GM19455 (cell line): ENCODE measurements at regions not wholly inside any gene's neighbourhood (a gene's known extent, or its start where the extent isn't known, plus 50 kb on each side); places are given as distances from the start of the nearest gene placed in this dataset.

ENCODE experiments used
- ATAC-seq: cut with Tn5 transposase; IDR thresholded peaks from one replicate; pipeline ENCODE4 v1.9.1; 2021; ENCODE audit not compliant: unreplicated experiment

DNA sequence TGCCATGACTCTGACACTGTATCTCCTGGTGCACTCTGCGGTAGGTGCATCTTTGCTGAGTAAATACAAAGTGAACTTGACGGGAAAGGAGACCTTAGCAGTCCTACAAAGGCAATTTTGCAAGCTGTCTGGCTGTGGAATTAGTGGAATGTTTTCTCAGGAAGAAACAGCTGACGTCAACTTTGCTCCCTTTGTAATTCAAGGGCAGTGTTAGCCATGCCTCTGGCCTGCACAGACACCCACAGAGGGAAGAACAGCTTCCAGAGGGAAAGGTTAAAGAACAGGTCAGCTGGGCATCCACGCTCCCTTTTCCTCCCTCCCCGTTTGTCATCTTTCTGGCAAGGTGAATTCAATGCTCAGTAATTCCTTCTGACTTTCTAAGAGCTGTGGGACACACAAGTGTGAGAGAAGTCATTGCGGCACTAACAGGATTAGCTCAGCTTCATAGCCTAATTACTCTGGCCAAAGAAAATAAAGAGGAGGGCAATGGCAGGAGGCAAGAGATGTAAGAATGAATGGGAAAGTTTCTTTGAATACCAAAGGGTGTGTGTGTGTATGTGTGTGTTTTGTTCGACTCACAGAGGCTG lies 476.9 kb upstream of the GOT2 start:
- ATAC-seq, result no peak

DNA sequence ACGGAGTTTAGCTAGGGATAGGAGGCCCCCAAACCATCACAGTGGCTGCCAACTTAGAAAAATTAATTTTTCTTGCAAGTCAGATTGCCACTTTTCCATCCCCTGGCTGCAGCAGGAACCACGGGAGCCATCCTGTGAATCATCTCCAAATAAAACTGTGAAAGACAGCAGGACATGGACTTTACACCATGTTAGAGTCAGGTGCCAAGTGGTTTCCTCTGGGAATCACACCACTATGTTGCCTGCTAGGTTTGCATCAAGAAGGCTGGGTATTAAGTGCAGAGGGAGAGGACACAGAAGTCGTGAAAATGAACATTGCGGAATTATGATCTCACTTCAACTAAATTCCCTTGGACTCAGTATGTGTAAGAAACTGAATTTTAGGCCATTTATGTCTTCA lies 471.3 kb upstream of the GOT2 start:
- no peak for ATAC-seq

DNA sequence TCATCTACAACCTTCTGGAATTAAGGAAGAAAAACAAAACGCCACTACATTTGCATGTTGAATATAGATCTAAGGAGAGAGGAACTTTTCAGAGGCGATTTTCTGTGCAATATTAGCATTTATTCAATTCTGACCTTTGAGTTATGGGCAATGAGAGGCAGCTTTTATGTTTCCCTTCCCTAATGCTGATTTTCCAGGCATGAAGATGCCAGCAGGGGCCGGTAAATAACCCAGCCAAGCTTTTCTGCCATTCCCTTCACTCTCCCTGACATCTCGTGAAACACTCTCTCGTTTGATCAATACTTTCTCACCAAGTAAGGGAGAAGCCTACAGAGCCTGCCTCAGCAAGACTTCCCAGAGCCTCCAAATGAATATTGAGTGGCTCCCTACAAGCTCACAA lies 470.5 kb upstream of the GOT2 start:
- ATAC-seq, result no peak

DNA sequence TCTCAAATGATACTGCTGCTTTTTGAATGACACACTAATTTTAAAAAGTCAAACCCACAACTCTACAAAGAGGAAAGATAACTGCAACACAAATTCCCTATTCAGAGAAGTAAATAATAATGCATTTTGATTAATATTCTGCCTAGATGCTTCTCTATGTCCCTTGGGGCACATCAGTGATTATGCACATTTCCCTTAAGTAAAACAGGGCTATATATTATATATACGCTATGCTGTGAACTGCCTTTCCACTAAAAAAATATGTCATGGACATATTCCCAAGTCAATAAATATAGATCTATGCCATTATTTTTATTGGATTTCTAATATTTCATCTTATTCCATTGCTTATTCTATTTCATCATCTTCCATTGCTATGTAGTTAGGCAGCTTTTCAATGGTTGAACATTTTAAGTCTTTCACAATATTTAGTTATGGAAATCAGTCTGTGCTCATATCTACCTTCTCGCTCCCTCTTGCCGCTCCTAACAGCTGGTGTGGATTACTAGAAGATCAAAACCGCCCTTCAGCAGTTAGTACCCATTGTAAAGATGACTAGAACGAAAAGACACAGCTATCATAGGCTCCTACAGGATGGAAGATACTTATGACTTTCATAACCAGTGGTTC lies 468.2 kb upstream of the GOT2 start:
- ATAC-seq, result no peak

DNA sequence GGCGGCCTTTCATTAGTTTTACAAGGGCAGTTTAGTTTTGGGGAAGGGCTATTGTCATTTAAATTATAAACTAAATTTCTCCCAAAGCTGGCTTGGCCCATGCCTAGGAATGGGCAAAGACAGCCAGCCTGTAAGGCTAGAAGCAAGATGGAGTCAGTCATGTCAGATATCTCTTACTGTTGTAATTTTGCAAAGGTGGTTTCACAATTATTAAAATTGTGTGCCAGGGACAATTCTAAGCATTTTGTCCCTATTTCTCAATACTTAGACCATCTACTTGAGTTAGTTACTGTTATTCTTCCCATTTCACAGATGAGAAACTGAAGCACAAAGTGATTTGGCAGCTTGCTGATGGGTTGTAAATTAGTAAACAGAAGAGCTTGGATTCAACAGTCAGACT lies 467.7 kb upstream of the GOT2 start:
- ATAC-seq, result no peak

GRCh38 chr16:59201160-59201559 lies 467.0 kb upstream of the GOT2 start:
- no peak for ATAC-seq

DNA sequence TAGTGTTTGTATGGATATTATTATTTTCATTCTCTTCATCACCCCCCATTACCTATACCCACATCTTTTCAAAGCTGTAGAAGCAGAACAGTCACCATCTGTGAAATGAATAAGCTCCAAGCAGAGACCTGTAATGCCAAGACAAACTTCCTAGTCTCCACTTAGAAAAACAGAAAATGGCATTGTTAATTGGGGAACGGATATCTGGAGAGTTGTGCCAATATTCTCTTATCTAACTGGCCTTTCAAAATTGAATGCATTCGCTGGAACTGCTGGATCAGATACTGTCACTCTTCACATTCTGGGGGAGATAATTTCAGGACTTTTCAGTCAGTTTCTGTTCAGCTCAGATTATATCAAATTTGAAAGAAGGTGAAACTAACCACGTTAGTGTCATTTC lies 464.4 kb upstream of the GOT2 start:
- no peak for ATAC-seq

DNA sequence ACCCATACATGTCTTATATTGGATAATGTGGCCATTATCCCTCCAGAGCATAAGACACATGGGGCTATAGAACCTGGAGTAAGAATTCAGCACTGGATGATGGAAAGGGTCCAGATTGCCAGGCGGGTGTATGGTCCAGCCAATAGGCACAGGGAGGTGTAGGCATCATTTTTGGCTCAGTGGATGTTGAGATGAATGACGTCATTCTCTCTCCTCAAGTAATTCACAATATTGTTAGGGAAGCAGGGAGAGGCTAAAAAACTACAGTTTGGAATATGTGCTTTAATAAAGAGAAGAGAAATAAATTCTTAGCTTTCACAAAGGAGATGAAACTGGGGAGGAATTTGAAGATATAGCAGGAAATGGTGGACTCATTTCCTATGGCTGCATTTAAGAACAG lies 461.1 kb upstream of the GOT2 start:
- no peak for ATAC-seq

GRCh38 chr16:59193637-59194036 lies 459.5 kb upstream of the GOT2 start:
- ATAC-seq, result no peak

DNA sequence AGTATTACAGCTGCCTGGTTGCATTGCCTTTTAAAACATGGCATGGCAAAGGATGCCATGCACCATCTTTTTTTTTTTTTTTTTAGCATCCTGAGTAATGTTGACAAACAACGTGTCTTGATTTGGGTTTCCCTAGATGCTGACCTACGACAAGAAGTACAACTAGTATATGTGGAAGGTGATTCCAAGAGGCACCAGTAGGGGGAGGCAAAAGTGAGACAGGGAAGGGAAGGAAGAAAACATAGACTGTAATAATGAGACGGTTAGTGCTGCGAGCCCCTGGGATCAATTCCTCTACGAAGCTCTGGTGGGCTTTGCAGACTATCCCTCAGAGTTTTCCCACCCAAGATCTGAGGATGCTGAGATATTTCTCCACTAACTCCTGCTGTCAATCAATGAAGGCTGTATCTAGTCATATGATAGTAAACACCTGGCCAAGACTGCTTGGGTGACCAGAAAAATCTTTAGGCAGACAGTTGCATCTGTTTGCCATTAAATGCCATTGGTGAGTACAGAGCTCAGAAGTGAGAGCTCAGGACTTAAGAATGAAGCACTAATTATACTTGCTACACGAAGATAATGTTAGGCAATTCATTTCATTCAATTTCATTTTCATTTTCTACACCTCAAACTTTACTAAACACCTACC lies 458.6 kb upstream of the GOT2 start:
- no peak for ATAC-seq

- no peak for ATAC-seq
Measured at GRCh38 chr16:59190731-59191130, 456.6 kb upstream of the GOT2 start.

DNA sequence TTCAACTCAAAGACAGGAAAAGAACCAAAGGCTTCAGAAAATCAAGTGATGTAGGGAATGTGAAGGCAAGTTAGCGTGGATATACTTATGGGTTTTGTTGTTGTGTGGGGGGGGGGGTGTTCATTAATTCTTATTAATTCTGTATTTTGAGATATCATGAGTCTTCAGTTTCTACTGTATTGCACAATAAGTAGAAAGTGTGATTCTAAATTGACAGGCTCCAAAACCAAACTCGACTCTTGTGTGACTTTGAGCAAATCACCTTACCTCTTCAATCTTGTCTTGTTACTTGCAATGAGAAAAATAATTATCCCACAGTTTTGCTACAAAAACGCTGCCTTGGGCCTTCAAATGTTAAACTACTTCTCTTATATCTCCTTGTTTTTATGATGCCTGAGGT lies 453.9 kb upstream of the GOT2 start:
- no peak for ATAC-seq

DNA sequence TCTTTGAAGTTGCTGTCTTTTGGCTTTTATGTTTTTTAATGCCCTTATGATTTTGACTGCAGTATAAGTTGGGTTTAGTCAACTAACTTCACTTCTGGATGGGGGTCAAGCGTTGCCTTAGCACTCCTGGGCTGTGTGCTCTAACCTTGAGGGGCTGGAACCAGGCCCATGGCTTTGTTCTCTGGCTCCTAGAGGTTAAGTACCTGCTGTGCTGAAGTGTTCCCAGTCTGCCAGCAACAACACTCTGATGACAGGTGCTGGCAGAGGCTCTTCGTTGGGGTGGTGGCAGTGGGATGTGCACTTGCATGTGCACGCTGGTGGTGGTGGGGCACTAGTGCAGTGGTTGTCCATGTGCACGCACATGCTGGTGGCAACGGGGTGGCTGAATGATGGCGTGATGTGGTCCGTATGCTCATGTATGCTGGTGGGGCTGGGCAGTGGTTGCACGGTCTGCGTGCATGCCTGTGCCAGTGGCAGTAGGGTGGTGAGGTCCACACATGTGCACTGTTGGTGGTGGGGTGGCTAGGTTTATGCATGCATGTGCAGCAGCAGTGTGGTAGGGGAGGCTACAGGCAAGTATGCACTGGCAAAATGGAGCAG lies 447.8 kb upstream of the GOT2 start:
- no peak for ATAC-seq

GRCh38 chr16:59180083-59180476 lies 446.0 kb upstream of the GOT2 start:
- ATAC-seq, result no peak

DNA sequence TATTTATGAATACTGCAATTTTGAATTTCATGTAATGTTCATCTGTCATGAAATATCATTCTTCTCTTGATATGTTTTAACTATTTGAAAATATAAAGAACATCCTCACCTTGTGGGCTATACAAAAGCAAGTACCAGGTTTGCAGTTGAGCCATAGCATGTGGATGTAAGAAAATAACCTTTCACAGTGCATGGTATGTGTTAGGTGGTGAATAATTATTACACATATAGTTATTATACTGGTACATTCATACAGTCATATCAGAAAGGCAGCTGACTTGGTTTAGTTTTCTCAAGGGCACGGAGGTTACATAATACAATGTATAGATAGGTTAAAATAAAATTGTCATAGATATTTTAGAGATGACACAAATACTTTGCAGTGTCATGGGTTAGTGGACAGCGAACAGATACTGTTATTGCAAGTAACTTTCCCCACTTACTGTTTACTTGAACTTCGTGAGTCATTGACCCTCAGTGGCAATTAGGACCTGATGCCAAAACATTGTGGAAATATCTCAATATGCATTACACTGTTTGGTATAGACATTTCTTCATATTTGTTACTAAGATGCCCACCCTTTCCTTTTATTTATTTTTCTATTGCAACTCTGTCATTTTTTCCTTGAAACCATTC lies 445.4 kb upstream of the GOT2 start:
- no peak for ATAC-seq

- ATAC-seq, result no peak
Measured at GRCh38 chr16:59173408-59173831, 439.3 kb upstream of the GOT2 start.

- ATAC-seq, result no peak
Measured at GRCh38 chr16:59170099-59170712, 436.1 kb upstream of the GOT2 start.

- no peak for ATAC-seq
Measured at GRCh38 chr16:59169168-59169567, 435.1 kb upstream of the GOT2 start.

- ATAC-seq, result no peak
Measured at GRCh38 chr16:59168461-59169114, 434.5 kb upstream of the GOT2 start.

GRCh38 chr16:59164461-59164860 lies 430.3 kb upstream of the GOT2 start:
- no peak for ATAC-seq
